ENCODE measurements at regions not wholly inside any gene's neighbourhood (a gene's known extent, or its start where the extent isn't known, plus 50 kb on each side); places are given as distances from the start of the nearest gene placed in this dataset.

GRCh38 chr16:85369741-85370528 lies 243.2 kb upstream of the GSE1 start:
- Histone ChIP-seq H3K27me3 (ENCODE audit: control insufficient read depth, insufficient read depth, low read length, poor library complexity, severe bottlenecking) (no peaks in the 10 kb centered on the region), H3K9me3 (ENCODE audit: control insufficient read depth, low read length) (no peaks in the 10 kb centered on the region), H3K36me3 (ENCODE audit: control insufficient read depth, insufficient read depth, low read length) (no peaks in the 10 kb centered on the region), H3K4me3 (ENCODE audit: low read length) (no peak overlapping the region), H3K9ac (ENCODE audit: extremely low read depth, low read length, poor library complexity, severe bottlenecking) (no peak overlapping the region), H3K4me1 (ENCODE audit: control insufficient read depth, insufficient read depth, low read length) (peaks cover 8% of the 10 kb centered on the region), H3K27ac (ENCODE audit: low read depth, low read length) (no peak overlapping the region)
- no peak overlapping the region for H3K27ac Mint-ChIP-seq
- H3K27me3 Mint-ChIP-seq (ENCODE audit: insufficient read depth), result peaks cover 16% of the 10 kb centered on the region
- H3K4me3 Mint-ChIP-seq, result no peak overlapping the region
- 56 to 74% methylated on average over 9 to 20 of the region's 20 CpGs for WGBS, 2 experiments (ENCODE audit: insufficient coverage in 1 of 2, insufficient read length in 1 of 2)
- peak; percentile 93 for DNase-seq
- TF ChIP-seq CTCF (conservative IDR thresholded peaks at IDR 0.05), result peak; percentile 91
- H3K36me3 Mint-ChIP-seq (ENCODE audit: low read depth), result no peaks in the 10 kb centered on the region
- H3K4me1 Mint-ChIP-seq, result peaks cover 11% of the 10 kb centered on the region
- no peaks in the 10 kb centered on the region for H3K9me3 Mint-ChIP-seq

- no peak overlapping the region for H3K9ac ChIP-seq (ENCODE audit: extremely low read depth, low read length, poor library complexity, severe bottlenecking)
- Mint-ChIP-seq H3K27ac (no peak overlapping the region), H3K9me3 (no peaks in the 10 kb centered on the region), H3K4me1 (peaks cover 7% of the 10 kb centered on the region), H3K4me3 (no peak overlapping the region), H3K36me3 (ENCODE audit: low read depth) (no peaks in the 10 kb centered on the region), H3K27me3 (ENCODE audit: insufficient read depth) (peaks cover 15% of the 10 kb centered on the region)
- no peak for TF ChIP-seq CTCF (conservative IDR thresholded peaks at IDR 0.05)
- WGBS, 2 experiments (ENCODE audit: insufficient coverage in 1 of 2, insufficient read length in 1 of 2), result 87 to 100% methylated on average over 2 to 6 of the region's 6 CpGs
- H3K9me3 ChIP-seq (ENCODE audit: control insufficient read depth, low read length), result no peaks in the 10 kb centered on the region
- H3K4me1 ChIP-seq (ENCODE audit: control insufficient read depth, insufficient read depth, low read length), result peaks cover 8% of the 10 kb centered on the region
- peak overlapping the region; percentile 44 for H3K27ac ChIP-seq (ENCODE audit: low read depth, low read length)
- H3K4me3 ChIP-seq (ENCODE audit: low read length), result no peak overlapping the region
- no peaks in the 10 kb centered on the region for H3K36me3 ChIP-seq (ENCODE audit: control insufficient read depth, insufficient read depth, low read length)
- DNase-seq, result no peak
- H3K27me3 ChIP-seq (ENCODE audit: control insufficient read depth, insufficient read depth, low read length, poor library complexity, severe bottlenecking), result no peaks in the 10 kb centered on the region
These were observed 242.6 kb upstream of the GSE1 start for GRCh38 chr16:85370543-85370880.

- TF ChIP-seq CTCF (conservative IDR thresholded peaks at IDR 0.05), result no peak
- Histone ChIP-seq H3K27ac (ENCODE audit: low read depth, low read length) (no peak overlapping the region), H3K36me3 (ENCODE audit: control insufficient read depth, insufficient read depth, low read length) (no peaks in the 10 kb centered on the region), H3K4me1 (ENCODE audit: control insufficient read depth, insufficient read depth, low read length) (peaks cover 4% of the 10 kb centered on the region), H3K4me3 (ENCODE audit: low read length) (no peak overlapping the region), H3K9ac (ENCODE audit: extremely low read depth, low read length, poor library complexity, severe bottlenecking) (no peak overlapping the region), H3K9me3 (ENCODE audit: control insufficient read depth, low read length) (no peaks in the 10 kb centered on the region), H3K27me3 (ENCODE audit: control insufficient read depth, insufficient read depth, low read length, poor library complexity, severe bottlenecking) (no peaks in the 10 kb centered on the region)
- 83 to 89% methylated on average over 19 to 28 of the region's 28 CpGs for WGBS, 2 experiments (ENCODE audit: insufficient coverage in 1 of 2, insufficient read length in 1 of 2)
- H3K27me3 Mint-ChIP-seq (ENCODE audit: insufficient read depth), result peaks cover 12% of the 10 kb centered on the region
- peaks cover 7% of the 10 kb centered on the region for H3K4me1 Mint-ChIP-seq
- H3K9me3 Mint-ChIP-seq, result no peaks in the 10 kb centered on the region
- H3K36me3 Mint-ChIP-seq (ENCODE audit: low read depth), result no peaks in the 10 kb centered on the region
- no peak overlapping the region for H3K27ac Mint-ChIP-seq
- DNase-seq, result no peak
- H3K4me3 Mint-ChIP-seq, result no peak overlapping the region
These were observed 242.1 kb upstream of the GSE1 start for GRCh38 chr16:85370881-85371651.

Measured in endodermal cell (in vitro differentiated cells).